ENCODE measurements at regions not wholly inside any gene's neighbourhood (a gene's known extent, or its start where the extent isn't known, plus 50 kb on each side); places are given as distances from the start of the nearest gene placed in this dataset.

DNA sequence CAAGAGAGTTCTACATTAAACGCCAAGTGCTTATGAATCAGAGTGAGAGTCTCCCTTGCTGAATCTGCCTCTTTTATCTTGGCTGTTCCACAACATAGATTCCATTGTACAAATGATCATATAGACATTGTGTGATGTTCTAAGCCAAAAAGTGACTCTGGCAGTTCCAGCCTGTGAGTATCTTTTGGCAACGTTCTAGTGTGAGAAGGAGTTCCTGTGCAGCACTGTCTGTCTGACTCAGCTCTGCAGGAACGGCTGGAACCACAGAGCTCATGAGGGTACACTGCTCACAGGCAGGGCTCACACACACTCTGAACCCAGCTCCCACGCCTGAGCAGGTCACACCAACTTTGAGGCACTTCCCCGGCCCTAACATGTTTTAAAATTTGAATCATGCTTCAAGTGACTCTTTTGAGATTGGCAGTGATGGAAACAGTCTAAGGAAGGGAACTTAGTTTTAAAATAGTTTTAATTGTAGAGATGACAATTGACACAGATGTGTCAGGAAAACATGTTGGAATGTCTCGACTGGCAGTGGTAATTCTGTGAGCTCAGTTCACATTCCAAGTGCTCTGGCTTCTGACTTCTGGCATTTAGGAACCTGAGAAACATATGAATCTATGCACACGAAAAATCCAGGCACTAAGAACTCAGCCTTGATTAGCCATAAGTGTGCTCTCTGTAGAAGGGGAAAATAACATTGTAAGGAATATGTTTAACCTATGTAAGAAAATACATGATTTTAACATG, 272.0 kb downstream of the UQCRFS1 start:
- DNase-seq (ENCODE audit: low read depth) = peak; percentile 38

DNA sequence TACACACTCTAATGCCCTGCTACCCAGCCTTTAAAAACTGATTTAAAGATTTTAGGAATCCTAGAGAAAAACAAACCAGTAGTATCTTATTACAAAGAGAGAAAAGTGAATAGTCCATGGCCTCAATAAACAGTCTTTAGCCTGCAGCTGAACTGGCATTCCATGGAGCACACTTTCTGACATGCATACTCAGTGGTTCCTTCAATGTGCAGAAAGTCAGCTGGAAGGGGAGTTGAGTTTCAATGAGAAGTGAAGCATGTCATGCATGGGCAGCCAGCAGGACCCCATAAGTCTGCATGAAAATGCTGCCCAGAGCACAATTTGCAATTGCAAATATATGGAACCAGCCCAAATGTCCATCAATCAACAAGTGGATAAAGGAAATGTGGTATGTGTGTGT, 273.7 kb downstream of the UQCRFS1 start:
- DNase-seq (ENCODE audit: low read depth) = no peak

DNA sequence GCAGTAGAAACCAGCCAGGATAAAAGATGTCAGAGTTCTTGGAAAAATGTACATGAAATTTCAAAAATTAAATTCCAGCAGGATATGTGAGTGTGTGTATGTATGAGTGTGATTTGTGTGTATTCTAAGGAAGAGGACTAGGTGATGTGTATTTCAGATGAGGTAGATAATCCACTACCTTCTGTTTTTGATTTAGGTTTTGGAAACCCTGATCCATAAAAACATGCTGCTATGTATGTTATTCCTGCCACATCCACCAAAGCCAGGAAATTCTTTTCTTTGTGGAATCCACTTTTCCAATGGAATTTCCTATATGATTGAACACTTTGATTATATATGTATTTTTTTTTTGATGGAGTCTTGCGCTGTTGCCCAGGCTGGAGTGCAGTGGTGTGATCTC, 276.9 kb downstream of the UQCRFS1 start:
- no peak for DNase-seq (ENCODE audit: low read depth)

DNA sequence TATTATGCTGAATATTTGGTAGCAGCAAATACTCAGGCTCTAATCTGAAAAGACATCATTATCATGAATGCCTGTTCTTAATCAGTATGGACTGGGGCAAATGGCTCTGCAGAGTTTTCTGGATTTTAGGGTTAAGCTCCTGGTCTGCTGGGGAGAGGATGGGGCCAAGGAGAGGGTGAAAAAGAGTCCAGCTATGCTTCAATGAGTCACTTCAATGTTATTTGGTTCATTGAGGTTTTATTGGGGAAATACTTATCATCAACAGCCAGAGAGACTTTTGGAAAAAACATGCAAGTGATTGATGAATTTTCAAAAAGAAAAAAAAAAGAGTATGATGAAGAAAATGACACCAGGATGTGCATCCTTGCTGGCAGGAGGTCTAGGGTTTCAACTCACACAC, 278.3 kb downstream of the UQCRFS1 start:
- no peak for DNase-seq (ENCODE audit: low read depth)

DNA sequence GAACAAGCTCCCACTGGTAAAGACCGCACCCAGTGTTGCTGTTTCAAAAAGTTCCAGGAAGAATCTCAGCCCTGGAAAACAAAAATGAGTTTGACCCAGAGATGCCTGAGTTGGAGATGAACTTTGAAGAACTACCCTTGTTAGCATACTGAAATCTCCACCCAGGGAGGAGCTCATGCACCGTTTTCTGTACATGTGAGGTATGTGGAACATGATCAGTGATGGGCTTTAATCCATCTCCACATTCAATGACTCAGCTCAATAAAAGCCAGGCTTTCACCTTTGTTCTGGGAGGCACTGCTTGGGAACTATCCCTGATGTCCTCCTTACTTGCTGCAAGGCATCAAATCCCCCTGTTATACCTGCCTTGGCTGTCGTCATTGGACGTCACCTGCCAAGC, 279.9 kb downstream of the UQCRFS1 start:
- DNase-seq (ENCODE audit: low read depth) = no peak

DNA sequence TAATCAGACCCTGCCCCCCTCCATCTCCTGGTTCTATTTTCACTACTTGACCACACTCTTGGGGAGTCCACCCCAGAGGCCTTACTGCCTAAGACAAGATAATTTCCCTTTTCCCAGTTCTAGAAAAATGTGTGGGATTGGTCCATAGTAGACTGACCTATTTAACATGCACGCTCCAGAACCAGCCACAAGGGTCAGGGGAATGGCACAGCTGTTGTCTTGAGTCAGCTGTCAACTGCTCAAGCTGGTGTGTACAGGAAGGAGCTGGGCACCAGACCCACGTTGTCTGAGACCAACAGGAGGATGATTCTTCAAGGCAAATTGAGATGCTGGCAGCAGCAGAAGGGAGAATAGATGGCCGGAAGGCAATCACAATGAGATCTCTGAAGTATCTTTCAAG, 280.5 kb downstream of the UQCRFS1 start:
- no peak for DNase-seq (ENCODE audit: low read depth)

DNA sequence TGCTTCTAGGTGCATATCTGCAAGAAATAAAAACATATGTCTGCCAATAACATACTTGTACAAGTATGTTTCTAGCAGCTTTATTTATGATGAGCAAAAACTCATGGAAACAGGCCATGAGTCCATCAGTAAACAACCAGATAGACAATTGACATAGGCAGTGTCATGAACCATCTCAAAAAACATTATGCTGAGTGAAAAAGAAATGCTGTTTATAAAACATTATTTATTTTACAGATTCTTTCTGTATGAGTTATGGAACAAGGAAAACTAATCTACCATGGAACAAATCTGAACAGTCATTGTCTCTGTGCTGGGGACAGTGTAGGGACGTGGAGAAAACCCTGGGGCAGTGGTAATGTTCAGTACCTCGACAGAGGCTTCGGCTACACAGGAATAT, 283.9 kb downstream of the UQCRFS1 start:
- DNase-seq (ENCODE audit: low read depth) = no peak

DNA sequence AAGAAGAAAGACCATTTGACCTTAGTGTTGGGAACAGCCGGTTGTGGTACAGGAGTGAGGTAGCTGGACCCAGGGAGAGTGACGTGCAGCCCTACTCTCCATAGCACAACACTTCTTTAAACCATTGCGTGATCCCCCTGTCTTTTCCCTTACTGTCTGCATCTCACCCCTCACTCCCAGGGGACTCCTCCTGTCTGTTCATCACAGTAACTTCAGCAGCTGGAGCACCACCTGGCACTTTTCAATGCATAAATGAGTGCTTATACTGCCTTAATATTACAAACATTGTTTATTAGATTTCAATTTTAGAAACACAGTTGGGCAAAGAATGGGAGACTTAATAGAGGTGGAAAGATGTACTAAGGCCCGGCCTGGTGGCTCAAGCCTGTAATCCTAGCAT, 285.5 kb downstream of the UQCRFS1 start:
- DNase-seq (ENCODE audit: low read depth) = no peak

DNA sequence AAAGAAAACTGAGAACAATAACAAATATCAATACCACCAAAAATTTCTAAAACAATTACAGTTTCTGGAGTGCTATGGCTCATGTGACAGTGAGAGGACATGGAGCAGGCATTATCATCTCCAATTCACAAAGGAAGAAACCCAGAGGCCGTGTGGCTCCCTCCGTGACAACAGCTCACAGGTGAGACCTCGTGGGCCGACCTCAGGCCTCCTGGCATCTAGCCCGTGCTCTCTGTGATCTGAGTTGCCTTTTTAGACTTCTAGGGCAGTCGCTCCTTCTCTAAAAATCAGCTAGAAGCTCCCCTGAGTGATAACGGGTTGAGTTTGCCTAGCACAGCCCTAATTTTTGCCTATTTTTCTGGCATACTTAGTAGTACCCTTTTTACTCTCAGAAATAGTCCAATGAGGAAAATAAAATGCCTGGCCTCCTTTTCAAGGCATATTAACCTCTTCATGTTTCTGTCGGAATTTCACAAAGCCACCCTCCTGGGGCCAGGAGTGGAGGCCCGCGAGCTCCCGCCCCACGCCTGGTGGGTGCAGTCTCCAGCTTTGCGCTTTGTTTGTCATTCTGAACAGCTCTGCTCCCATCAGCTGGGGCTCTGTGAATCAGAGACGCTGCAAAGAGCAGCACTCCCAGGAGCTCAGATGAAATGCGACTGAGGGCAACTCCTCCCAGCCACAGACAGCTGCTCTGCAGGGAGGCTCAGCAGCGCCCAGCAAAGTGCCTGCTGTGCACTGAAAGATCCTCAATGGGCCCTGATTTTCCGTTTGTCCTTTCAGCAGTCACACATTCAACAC, 292.5 kb downstream of the UQCRFS1 start:
- no peak for DNase-seq (ENCODE audit: low read depth)

DNA sequence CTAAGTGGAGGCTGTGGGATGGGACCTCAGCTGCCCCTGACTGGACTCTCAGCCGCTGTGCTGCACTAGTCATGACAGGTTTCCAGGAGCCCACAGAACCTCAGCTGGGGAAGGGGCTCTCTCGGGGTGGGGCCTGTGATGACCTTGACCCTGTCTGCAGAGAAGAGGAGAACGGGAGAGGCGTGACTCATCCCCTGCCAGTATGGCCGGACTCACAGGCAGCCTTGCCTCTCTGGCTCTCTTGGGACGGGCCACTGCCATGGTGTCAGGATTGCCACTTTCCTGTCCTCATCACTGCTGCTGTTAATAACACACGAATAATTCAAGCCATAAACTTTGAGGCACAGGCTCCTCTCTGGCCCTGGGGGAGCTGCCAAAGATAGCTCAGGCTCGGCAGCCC, 295.3 kb downstream of the UQCRFS1 start:
- no peak for DNase-seq (ENCODE audit: low read depth)

DNA sequence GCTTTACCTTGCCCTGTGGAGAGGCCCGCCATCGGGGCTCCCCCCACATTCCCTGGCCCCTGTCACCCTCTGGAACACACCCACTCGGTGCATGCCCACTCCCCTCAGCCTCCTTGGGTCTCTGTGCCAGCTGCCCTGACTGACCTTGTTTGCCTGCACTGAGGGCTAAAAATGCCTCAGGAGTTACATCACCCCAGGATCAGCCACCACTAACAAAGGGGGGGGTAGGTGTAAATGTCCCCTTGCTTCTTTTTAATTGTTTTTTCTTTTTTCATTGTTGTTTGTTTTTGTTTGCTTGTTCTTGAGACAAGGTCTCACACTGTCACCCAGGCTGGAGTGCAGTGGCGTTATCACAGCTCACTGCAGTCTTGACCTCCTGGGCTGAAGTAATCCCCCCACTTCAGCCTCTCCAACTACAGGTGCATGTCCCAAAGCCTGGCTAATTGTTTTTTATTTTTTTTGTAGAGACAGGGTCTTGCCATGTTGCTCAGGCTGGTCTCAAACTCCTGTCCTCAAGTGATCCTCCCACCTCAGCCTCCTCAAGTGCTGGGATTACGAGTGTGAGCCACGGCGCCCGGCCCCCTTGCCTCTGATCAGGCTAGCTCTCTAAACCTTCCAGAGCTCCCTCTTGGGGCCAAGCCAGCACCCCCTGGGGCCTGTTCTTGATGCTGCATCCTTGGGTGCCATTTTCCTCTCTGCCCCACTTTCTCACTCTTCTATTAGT, 297.1 kb downstream of the UQCRFS1 start:
- no peak for DNase-seq (ENCODE audit: low read depth)

DNA sequence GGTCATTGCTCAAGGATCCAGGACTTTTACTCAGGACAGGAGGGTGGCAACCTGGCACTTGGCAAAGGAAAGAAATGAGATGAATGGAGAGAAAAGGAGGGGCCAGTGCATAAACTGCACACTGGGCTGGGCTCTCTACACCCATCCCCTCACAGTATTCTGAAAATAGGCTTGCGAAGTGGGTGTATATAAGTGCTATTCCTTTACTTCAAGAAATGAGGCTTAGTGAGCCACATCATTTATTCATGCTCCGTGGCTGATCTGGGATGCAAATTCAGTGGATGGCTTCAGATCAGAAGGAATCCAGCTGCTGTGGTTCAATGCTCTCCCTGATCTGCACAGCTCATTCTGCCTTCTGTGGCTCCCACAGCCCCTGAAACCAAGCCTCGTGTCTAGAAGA, 297.7 kb downstream of the UQCRFS1 start:
- no peak for DNase-seq (ENCODE audit: low read depth)

DNA sequence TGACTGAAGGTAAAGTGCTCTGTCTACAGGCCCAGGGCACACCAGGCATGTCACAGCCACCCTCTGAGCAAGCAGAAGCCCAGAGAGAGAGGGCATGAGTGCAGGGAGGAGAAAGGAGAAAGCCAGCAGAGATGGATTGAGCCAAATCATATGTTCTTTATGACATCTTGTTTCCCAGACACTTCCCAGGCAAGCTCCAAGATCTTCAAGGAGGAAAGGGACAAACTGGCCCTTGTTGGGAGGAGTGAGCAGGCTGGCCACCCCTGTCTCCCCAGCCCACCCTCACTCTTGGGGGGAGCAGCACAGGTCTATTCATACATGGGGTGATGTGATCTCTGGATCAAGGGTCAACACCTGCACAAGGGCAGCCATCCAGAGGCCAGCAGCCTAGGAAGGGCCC, 298.8 kb downstream of the UQCRFS1 start:
- no peak for DNase-seq (ENCODE audit: low read depth)

DNA sequence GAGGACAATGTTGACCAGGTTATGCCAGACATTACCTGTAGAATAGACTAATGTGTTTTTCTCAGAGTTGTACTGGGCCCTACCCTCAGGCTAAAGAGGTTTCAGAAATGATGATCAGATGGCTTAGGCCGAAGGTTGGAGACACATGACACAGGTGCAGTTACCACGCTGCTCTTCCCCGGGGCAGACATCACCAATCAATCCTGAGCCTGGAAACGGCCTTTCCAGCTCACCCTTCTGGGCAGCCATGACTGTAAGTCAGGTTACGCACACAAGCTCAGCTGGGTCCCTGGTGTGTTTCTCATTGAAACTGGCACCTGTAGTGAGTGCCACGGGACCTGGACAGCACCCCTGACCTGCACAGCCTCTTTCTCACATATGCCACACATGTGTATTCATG, 299.3 kb downstream of the UQCRFS1 start:
- no peak for DNase-seq (ENCODE audit: low read depth)

DNA sequence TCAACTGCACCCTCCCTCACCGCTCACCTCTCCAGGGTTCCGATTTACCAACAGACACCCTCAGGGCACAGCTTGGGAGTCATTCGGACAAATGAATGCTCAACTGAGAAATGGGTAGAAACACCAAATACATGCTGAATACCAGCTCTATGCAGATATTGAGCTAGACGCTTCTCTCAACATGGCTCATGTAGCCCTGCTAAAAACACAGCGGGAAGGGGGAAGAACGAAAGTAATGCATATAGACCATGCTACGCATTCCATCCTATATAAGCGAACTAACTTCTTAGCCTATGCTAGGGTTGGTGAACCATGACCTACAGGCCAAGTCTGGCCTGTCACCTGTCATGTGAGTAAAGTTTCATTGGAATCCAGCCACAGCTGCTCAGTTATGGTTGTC, 304.0 kb downstream of the UQCRFS1 start:
- no peak for DNase-seq (ENCODE audit: low read depth)

DNA sequence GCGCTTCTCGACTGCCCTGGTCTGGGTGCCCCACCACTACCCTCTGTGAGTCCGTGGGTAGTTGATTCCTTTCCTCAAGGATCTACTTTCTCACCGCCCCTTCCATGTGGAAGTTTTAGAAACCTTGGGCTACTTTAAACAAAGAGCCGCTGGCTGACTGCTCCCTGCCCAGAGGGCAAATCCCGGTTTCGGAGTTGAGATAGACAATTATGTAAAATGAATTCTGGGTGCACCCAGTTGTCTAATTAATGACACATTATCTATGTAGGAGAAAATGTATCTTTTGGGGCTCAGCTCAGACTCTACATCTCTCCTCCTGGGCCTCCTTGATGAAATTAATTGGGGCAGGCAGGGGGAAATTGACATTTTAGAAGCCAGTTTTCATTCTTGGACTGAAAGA, 305.4 kb downstream of the UQCRFS1 start:
- no peak for DNase-seq (ENCODE audit: low read depth)

DNA sequence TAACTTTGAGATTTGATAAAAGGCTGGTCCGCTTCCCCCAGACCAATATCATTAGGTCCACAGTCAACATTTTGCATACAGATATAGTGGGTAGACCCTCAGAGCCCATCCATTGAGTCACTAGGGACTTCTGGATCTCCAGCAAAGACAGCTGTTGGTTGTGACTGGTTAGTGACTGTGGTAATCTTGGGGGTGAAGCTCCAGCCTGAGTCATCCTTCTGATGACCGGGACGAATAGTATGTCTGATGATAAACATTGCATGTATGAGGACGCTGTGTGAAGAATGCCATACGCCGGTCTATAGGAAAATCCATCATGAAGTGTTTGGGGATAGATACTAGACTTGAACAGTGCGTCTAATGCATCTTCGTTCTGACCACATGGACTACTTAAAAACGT, 307.0 kb downstream of the UQCRFS1 start:
- peak; percentile 17 for DNase-seq (ENCODE audit: low read depth)

DNA sequence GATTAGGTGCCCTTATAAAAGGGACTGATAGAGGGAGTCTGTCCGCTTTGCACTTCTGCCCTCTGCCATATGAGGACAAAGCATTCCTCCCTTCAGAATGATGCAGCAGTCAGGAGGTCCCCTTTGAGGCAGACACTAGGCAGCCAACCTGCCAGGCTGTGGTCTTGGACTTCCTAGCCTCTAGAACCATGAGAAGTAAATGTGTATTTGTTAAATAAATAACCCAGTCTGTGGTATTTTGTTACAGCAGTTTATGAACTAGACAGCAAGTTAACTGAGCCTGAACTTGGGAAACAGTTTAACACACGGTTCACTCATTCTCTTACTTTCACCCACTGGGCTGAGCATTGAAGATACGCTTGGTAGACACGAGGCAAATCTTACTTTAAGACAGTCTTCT, 313.2 kb downstream of the UQCRFS1 start:
- no peak for DNase-seq (ENCODE audit: low read depth)

DNA sequence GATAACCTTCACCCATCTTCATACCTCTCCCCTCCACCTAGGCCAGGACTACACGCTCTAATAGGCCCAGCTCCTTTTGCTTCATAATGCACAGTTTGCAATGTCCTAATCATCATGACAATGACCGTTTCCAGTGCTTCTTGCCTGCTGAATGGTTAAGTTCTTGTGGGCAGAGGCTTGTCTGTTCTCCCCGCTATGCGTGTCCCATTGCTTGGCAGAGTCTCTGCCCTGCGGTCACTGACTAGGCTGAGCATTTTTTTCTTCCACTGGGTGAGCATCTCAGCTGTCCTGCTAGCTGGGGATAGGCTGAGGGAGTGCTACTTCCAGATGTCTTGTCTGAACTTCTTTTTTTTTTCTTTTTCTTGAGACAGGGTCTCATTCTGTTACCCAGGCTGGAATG, 314.7 kb downstream of the UQCRFS1 start:
- DNase-seq (ENCODE audit: low read depth) = no peak

DNA sequence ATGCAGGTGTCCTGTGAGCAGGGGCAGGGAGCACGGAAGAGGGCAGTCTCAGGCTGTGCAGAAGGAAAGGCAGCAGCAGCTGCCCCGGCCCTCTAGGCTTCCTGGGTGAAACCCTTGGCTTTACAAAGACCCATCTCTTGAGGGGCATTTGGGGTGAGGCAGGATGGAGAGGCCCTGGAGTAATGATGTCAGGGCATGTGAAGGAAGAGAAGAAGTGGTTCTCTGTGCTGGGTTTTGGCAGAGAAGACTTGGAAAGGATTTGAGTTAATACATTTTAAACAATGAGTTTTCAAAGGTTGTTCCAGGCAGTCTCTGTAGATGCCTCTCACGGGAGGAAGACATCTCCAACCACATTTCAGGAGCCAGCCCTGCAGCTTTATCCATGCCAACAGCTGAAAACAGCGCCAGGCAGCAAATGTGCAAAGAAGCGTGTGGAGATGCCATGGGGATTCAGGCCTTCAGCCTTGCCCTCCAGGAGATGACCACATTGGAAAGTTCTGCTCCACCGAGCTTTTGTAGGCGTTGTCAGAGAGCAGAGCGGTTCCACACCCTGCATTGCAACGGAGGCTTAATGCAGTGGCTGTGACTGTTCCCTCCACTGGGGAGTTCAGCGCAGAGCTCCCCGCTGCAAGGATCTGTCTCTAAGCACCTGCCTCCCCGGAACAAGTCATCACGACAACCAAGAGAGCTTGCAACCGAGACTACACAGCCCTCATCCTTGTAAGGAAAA, 322.8 kb downstream of the UQCRFS1 start:
- DNase-seq (ENCODE audit: low read depth) = no peak

DNA sequence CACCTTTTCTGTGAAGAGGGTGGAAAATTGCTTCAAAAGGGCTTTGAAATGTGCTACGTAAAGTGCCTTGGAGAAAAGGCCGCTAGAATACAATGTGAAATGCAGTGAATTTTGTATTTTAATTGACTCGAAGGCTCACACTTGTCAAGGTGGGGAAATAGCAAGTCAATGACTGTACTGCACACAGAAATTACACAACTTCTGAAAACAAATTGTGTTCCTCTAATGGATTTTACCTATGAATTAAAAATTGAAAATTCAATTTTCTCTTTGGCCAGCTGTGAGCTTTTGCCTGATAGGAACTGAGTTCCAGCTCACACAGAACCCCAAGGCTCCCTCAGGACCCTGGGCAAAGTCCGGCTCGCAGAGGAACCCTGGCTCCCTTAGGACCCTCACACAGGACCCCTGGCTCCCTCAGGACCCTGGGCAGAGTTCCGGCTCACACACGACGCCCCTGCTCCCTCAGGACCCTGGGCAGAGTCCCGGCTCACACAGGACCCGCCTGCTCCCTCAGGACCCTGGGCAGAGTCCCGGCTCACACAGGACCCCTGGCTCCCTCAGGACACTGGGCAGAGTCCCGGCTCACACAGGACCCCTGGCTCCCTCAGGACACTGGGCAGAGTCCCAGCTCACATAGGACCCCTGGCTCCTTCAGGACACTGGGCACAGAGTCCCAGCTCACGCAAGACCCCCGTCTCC, 324.9 kb downstream of the UQCRFS1 start:
- no peak for DNase-seq (ENCODE audit: low read depth)
